Fibroblast of the aortic adventitia (primary cell): ENCODE measurements at regions not wholly inside any gene's neighbourhood (a gene's known extent, or its start where the extent isn't known, plus 50 kb on each side); places are given as distances from the start of the nearest gene placed in this dataset.

Source experiments
- DNase-seq: peaks from one replicate; pipeline ENCODE4 v3.0.0-alpha.2; 2010; ENCODE audit warnings: low read depth
- H3K4me3 ChIP-seq: 2 replicates; pipeline ENCODE4 v1.5.1; 2011; ENCODE audit warnings: low read depth, mild to moderate bottlenecking, control low read depth, low read length, moderate library complexity
- CTCF ChIP-seq: IDR thresholded peaks from 2 replicates; pipeline ENCODE4 v1.5.1; 2011; ENCODE audit warnings: mild to moderate bottlenecking, low read length, control low read depth, inconsistent platforms; ENCODE audit not compliant: insufficient read depth

GRCh38 chr11:86155200-86155844 lies 86.4 kb upstream of the PICALM start:
- no peak overlapping the region for H3K4me3 ChIP-seq
- TF ChIP-seq CTCF, result no peak
- DNase-seq, result no peak

GRCh38 chr11:86153439-86153838 lies 84.6 kb upstream of the PICALM start:
- TF ChIP-seq CTCF, result no peak
- no peak for DNase-seq

GRCh38 chr11:86152901-86153300 lies 84.0 kb upstream of the PICALM start:
- no peak for DNase-seq
- TF ChIP-seq CTCF, result no peak
- H3K4me3 ChIP-seq, result no peak overlapping the region

More at GRCh38 chr11:86153439-86153838, 84.6 kb upstream of the PICALM start:
- no peak overlapping the region for H3K4me3 ChIP-seq

- TF ChIP-seq CTCF, result no peak
- H3K4me3 ChIP-seq, result no peak overlapping the region
- peak; percentile 52 for DNase-seq
These were observed 83.3 kb upstream of the PICALM start for GRCh38 chr11:86152006-86152862.

- no peak for TF ChIP-seq CTCF
- DNase-seq, result peak; percentile 55
- no peak overlapping the region for H3K4me3 ChIP-seq
These were observed 82.5 kb upstream of the PICALM start for GRCh38 chr11:86151174-86152005.

- H3K4me3 ChIP-seq, result no peak overlapping the region
- DNase-seq, result peak; percentile 34
These were observed 81.9 kb upstream of the PICALM start for GRCh38 chr11:86150847-86151173.

More at GRCh38 chr11:86150847-86151173, 81.9 kb upstream of the PICALM start:
- no peak for TF ChIP-seq CTCF
